SK-N-DZ (cell line): ENCODE measurements at regions not wholly inside any gene's neighbourhood (a gene's known extent, or its start where the extent isn't known, plus 50 kb on each side); places are given as distances from the start of the nearest gene placed in this dataset.
"Not testable (repeated sequence)": the region's sequence is repeated elsewhere in the genome, so short reads cannot be mapped to it uniquely, and the experiment has no call there.

Experiments used
- DNase-seq: peaks from one replicate; pipeline ENCODE4 v3.0.0-alpha.2; 2015; ENCODE audit warnings: low spot score

- DNase-seq = no peak
These were observed 195.5 kb downstream of the BCL11A start for GRCh38 chr2:60357996-60358395.

- DNase-seq = no peak
These were observed 197.1 kb downstream of the BCL11A start for GRCh38 chr2:60356346-60356745.

GRCh38 chr2:60355849-60356261, 197.6 kb downstream of the BCL11A start:
- no peak for DNase-seq

- no peak for DNase-seq
These were observed 198.7 kb downstream of the BCL11A start for GRCh38 chr2:60354713-60355112.

GRCh38 chr2:60353863-60354262, 199.6 kb downstream of the BCL11A start:
- DNase-seq = no peak

- no peak for DNase-seq
These were observed 200.1 kb downstream of the BCL11A start for GRCh38 chr2:60353406-60353800.

- no peak for DNase-seq
These were observed 200.7 kb downstream of the BCL11A start for GRCh38 chr2:60352491-60353405.

- no peak for DNase-seq
These were observed 201.7 kb downstream of the BCL11A start for GRCh38 chr2:60351802-60352201.

- DNase-seq = no peak
These were observed 202.1 kb downstream of the BCL11A start for GRCh38 chr2:60351321-60351720.

- DNase-seq = no peak
These were observed 202.7 kb downstream of the BCL11A start for GRCh38 chr2:60350791-60351190.

- no peak for DNase-seq
These were observed 205.7 kb downstream of the BCL11A start for GRCh38 chr2:60347781-60348180.

- DNase-seq = not testable (repeated sequence)
These were observed 211.0 kb downstream of the BCL11A start for GRCh38 chr2:60342491-60342890.

- DNase-seq = no peak
These were observed 212.3 kb downstream of the BCL11A start for GRCh38 chr2:60341151-60341550.

- DNase-seq = no peak
These were observed 214.2 kb downstream of the BCL11A start for GRCh38 chr2:60339286-60339685.

GRCh38 chr2:60337142-60337497, 216.3 kb downstream of the BCL11A start:
- DNase-seq = no peak

- no peak for DNase-seq
These were observed 216.9 kb downstream of the BCL11A start for GRCh38 chr2:60336442-60337141.

- no peak for DNase-seq
These were observed 217.8 kb downstream of the BCL11A start for GRCh38 chr2:60335533-60336237.

GRCh38 chr2:60334610-60335009, 218.8 kb downstream of the BCL11A start:
- DNase-seq = no peak

- no peak for DNase-seq
These were observed 220.2 kb downstream of the BCL11A start for GRCh38 chr2:60333264-60333663.

- DNase-seq = no peak
These were observed 222.2 kb downstream of the BCL11A start for GRCh38 chr2:60331115-60331809.

GRCh38 chr2:60329225-60329624, 224.2 kb downstream of the BCL11A start:
- no peak for DNase-seq

- no peak for DNase-seq
These were observed 228.9 kb downstream of the BCL11A start for GRCh38 chr2:60324536-60324935.
